ENCODE measurements at regions not wholly inside any gene's neighbourhood (a gene's known extent, or its start where the extent isn't known, plus 50 kb on each side); places are given as distances from the start of the nearest gene placed in this dataset.
"Not testable (repeated sequence)": the region's sequence is repeated elsewhere in the genome, so short reads cannot be mapped to it uniquely, and the experiment has no call there.

DNA sequence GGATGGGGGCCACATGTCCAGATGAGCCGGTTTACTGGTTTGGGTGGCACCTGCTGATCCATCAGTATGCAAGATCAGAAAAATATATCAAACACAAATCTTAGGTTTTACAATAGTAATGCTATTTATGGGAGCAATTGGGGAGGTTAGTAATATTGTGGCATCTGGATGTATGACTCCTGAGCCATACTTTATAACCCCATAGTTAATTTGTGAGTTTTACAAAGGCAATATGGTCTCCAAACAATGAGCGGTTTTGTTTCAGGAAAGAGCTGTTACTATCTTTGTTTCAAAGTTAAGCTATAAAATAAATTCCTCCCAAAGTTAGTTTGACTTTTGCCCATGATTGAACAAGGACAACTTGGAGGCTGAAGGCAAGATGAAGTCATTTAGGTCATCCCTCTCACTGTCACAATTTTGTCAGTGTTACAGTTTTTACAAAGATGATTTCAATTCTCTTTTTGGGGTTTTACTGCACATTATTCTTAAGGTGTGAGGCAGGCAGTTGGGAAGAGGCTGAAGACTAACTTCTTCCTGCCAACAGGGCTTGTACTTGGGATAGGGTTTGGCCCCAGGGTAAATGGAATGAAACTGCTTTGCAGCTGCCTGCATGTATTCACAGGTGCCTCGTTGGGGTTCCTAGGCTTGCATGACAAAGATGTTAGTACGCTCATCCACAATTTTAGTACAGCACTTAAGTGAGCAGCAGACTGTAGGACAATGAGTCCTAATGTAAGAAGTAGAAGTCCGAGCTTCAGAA, 296.6 kb upstream of the NDN start:
- no peak for DNase-seq

DNA sequence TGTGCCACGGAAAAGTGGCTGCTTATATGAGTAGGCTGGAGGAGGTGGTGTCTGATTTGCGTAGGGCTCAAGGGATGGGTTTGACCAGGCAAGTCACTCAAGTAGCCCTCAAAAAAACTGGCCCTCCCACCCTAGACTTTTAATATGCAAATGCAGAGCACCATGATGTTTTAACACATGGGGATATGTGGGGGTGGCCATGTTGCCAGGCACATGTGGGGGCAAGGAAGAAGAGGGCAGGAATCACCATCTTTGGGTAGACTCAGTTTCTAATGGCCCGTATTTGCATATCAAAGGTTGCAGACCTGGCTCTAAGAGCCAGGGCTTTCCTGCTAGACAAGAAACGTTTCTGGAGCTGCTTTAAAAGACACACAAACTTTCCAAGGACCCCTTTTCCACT, 307.2 kb upstream of the NDN start:
- no peak for DNase-seq

DNA sequence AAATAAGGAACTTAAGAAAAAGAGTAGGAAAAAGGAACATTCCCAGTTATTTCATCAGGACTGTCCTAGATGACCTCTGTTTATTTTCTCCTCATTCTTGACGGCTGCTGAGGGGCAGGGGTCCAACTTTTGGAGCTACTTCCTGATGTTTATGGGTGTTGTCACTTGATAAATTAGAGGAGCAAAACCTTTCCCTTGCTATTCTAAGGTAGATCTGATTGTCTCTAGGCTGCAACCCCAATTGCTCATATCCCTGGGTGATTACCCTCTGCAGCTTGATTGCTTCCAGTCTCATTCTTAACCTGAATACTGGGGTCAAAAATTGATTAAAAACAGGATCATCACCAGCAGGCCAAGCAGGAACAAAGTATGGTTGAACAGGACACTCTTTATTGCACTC, 311.0 kb upstream of the NDN start:
- DNase-seq, result no peak

DNA sequence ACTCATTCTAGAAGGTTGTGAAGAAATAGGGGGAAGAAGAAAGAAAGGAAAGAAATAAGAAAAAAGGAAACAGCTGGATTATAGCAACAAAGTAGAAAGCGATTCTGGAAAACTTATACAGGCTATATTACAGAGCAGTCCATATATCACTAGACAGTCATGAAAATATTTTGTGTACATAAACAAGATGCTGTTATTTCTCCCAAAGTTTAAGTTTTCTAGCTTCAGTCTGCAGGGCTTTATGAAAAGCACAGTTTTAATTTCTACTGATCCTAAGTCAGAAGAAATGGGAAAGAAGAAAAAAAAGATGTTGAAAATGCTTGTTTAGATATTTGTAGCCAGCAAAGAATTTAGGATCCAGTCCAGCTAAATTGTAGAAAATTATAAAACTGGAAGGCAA, 321.4 kb upstream of the NDN start:
- DNase-seq, result no peak

GRCh38 chr15:24017470-24017869, 330.4 kb upstream of the NDN start:
- no peak for DNase-seq

DNA sequence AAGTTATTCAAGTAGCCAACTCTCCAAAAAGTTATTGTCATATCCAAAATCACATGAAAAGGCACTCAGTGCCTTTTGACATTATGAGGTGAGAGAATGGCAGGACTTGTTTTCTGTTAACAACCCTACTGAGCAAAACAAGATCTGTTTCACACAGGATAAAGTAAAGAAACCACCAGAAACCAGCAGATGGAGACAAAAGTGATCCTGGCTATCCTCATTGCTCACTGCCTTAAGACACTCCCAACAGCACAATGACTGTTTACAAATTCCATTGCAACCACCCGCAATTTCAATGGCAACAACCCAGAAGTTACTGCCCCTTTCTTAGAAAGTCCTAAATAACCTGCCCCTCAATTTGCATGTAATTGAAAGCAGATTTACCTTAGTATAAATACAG, 352.6 kb upstream of the NDN start:
- DNase-seq, result no peak

- DNase-seq, result peak; percentile 67
These were observed 367.6 kb upstream of the NDN start for GRCh38 chr15:24054547-24055245.

DNA sequence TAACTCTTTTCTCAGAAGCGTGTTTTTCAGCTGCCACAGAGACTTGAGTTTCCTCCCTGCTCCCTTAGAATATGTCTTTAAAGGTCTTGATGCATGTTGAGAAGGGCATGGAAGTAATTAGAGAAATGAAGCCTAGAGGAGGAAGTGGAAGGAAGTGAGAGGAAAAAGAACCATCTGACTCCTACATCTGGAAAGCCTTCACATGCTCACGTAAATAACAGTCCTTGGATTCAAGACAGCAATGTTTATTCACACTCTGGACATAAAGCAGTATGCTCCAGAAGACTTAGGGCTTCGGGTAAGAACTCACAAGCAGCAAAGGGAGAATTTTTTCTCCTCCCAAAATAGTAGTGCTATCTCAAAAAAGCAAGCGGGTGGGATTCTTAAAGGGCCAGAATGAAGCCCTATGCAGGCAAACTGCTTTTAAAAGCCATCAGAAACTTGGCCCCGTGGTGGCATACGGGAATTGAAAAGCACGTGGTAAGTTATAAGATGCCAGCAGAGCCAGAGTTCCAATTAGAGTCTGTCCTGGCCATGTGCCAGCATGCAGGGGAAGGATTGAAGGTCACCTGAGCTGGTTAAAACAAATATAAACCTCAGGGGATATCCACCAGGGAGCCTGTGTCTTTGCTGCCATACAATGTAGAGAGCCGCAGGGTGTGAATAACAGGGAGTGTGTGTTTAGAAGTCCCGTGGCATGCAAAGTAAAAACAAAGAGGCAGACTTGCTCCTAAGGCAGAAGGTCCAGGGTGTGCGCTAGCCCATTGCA, 380.8 kb upstream of the NDN start:
- no peak for DNase-seq

- DNase-seq, result no peak
These were observed 388.4 kb upstream of the NDN start for GRCh38 chr15:24075420-24076089.

GRCh38 chr15:24076090-24076784, 389.1 kb upstream of the NDN start:
- no peak for DNase-seq

GRCh38 chr15:24078310-24079029, 391.4 kb upstream of the NDN start:
- no peak for DNase-seq

- not testable (repeated sequence) for DNase-seq
These were observed 401.8 kb upstream of the NDN start for GRCh38 chr15:24088941-24089340.

GRCh38 chr15:24101503-24101902, 414.4 kb upstream of the NDN start:
- not testable (repeated sequence) for DNase-seq

GRCh38 chr15:24107524-24107923, 420.4 kb upstream of the NDN start:
- DNase-seq, result not testable (repeated sequence)

GRCh38 chr15:24107948-24108347, 420.8 kb upstream of the NDN start:
- not testable (repeated sequence) for DNase-seq

DNA sequence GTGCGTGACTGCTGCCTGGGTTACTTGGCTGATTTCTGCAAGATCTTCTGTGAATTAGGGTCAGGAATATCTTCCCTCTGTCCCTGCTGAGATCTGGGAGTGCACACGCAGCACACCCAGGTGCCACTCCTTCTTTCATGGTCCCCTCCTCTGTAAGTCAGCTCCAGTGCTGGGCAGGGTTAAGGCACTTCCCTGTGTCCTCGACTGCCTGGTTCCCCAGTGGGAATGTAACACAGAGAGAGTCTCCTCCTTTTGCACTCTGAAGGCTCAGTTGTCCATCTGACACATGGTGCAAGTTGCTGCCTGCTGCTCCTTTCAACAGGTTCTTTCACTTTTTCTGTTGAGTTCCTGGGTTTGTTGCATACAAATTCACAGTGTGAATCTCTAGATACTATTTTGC, 421.2 kb upstream of the NDN start:
- not testable (repeated sequence) for DNase-seq

- not testable (repeated sequence) for DNase-seq
These were observed 452.5 kb upstream of the NDN start for GRCh38 chr15:24139622-24140021.

DNA sequence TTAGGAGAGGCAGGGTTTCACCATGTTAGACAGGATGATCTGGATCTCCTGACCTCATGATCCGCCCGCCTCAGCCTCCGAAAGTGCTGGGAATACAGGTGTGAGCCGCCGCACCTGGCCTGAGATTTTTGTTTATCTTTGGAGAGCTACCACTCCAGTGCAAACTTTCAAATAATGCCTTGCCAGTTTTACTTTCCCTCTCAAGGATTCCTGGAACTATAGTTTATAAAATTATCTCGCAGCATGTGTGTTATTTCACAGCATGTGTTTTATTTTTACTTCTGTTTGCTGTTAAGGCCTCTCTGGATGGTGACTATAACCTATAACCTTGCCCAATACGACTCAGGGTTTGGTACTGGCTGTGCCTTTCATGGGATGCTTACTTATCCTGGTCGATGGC, 458.0 kb upstream of the NDN start:
- not testable (repeated sequence) for DNase-seq

DNA sequence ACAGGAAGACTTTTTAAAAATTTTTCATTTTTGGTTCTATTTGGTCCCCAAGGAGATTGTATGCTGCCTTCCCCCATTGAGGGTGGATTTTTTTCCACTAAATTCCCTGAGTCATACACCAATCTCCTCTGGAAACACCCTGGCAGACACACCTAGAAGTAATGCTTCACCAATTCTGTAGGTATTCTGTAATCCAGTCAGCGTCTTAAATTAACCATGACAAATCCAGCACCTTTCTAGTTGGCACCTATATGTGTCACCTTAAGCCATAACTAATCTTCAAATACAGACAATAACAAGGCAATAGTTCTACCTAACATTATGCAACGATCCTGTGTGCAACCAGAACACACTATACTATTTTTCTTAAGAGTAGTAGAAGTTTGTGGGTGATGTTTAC, 459.1 kb upstream of the NDN start:
- no peak for DNase-seq

- DNase-seq, result no peak
These were observed 463.4 kb upstream of the NDN start for GRCh38 chr15:24150542-24150941.

DNA sequence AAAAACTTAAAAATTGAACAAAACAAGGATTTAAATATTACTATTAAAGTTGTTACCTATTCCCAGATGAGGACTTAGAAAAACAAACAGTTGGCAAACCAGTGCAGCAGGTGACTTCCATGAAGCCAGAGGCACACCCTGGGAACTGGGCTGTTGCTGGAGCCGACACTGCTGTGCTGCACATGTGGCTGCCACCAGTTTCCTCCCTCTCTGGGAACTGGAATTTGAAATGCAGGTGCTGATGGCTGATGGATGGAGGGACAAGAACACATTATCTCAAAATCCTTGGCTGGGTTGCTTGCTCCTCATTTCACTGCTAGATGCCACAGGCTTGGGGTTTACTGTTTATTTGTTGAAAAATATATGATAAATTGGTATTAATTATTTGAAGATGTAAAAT, 471.2 kb upstream of the NDN start:
- not testable (repeated sequence) for DNase-seq

DNA sequence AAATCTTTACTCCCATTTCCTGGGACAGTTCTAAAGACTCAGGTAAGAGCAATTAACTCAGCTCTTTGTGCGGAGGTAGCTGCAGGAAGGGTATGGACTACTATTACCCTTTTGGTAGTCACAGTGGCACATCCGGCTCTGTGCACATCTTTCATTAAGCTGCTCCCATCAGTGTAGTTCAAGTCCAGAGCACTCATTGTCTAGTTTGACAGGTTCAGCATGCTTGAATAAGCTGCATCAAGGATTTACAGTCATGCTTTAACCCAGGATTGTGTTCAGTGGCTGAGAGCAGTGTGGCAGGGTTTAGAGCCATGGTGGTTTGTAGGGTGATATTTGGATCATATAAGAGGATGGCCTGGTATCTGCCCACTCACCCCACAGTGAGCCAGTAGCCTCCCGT, 478.4 kb upstream of the NDN start:
- not testable (repeated sequence) for DNase-seq

Measured in NCI-H2029 (cell line).